ENCODE measurements at regions not wholly inside any gene's neighbourhood (a gene's known extent, or its start where the extent isn't known, plus 50 kb on each side); places are given as distances from the start of the nearest gene placed in this dataset.

- no peak for TF ChIP-seq FOXP2 (optimal IDR thresholded peaks at IDR 0.05; ENCODE audit: borderline replicate concordance, extremely low read depth, extremely low read length, insufficient read depth)
- no peak for TF ChIP-seq TAF1 (IDR thresholded peaks at IDR 0.05; ENCODE audit: borderline replicate concordance, insufficient read depth, low read length)
- no peak for TF ChIP-seq REST (IDR thresholded peaks at IDR 0.05; ENCODE audit: insufficient read depth in 1 of 2, low read depth in 2 of 2, low read length in 2 of 2)
- TF ChIP-seq POLR2AphosphoS5 (IDR thresholded peaks at IDR 0.05; ENCODE audit: low read depth, low read length), result no peak
- TF ChIP-seq SIN3A (IDR thresholded peaks at IDR 0.05; ENCODE audit: borderline replicate concordance, insufficient read depth, low read length), result no peak
Observed at GRCh38 chr6:81242624-81243023, 509.9 kb downstream of the TENT5A start.

- no peak for TF ChIP-seq TAF1 (IDR thresholded peaks at IDR 0.05; ENCODE audit: borderline replicate concordance, insufficient read depth, low read length)
- TF ChIP-seq POLR2AphosphoS5 (IDR thresholded peaks at IDR 0.05; ENCODE audit: low read depth, low read length), result no peak
- no peak for TF ChIP-seq REST (IDR thresholded peaks at IDR 0.05; ENCODE audit: insufficient read depth in 1 of 2, low read depth in 2 of 2, low read length in 2 of 2)
- TF ChIP-seq FOXP2 (optimal IDR thresholded peaks at IDR 0.05; ENCODE audit: borderline replicate concordance, extremely low read depth, extremely low read length, insufficient read depth), result no peak
- no peak for TF ChIP-seq SIN3A (IDR thresholded peaks at IDR 0.05; ENCODE audit: borderline replicate concordance, insufficient read depth, low read length)
Observed at GRCh38 chr6:81241126-81242041, 511.1 kb downstream of the TENT5A start.

GRCh38 chr6:81238390-81238789 is 514.1 kb downstream of the TENT5A start:
- TF ChIP-seq TAF1 (IDR thresholded peaks at IDR 0.05; ENCODE audit: borderline replicate concordance, insufficient read depth, low read length) (no peak), POLR2AphosphoS5 (IDR thresholded peaks at IDR 0.05; ENCODE audit: low read depth, low read length) (no peak), SIN3A (IDR thresholded peaks at IDR 0.05; ENCODE audit: borderline replicate concordance, insufficient read depth, low read length) (no peak), FOXP2 (optimal IDR thresholded peaks at IDR 0.05; ENCODE audit: borderline replicate concordance, extremely low read depth, extremely low read length, insufficient read depth) (no peak), REST (IDR thresholded peaks at IDR 0.05; ENCODE audit: insufficient read depth in 1 of 2, low read depth in 2 of 2, low read length in 2 of 2) (no peak)

- TF ChIP-seq SIN3A (IDR thresholded peaks at IDR 0.05; ENCODE audit: borderline replicate concordance, insufficient read depth, low read length) (no peak), TAF1 (IDR thresholded peaks at IDR 0.05; ENCODE audit: borderline replicate concordance, insufficient read depth, low read length) (no peak)
Observed at GRCh38 chr6:81237226-81237625, 515.3 kb downstream of the TENT5A start.

GRCh38 chr6:81235512-81235911 is 517.0 kb downstream of the TENT5A start:
- TF ChIP-seq FOXP2 (optimal IDR thresholded peaks at IDR 0.05; ENCODE audit: borderline replicate concordance, extremely low read depth, extremely low read length, insufficient read depth) (no peak), REST (IDR thresholded peaks at IDR 0.05; ENCODE audit: insufficient read depth in 1 of 2, low read depth in 2 of 2, low read length in 2 of 2) (no peak), TAF1 (IDR thresholded peaks at IDR 0.05; ENCODE audit: borderline replicate concordance, insufficient read depth, low read length) (no peak), SIN3A (IDR thresholded peaks at IDR 0.05; ENCODE audit: borderline replicate concordance, insufficient read depth, low read length) (no peak), POLR2AphosphoS5 (IDR thresholded peaks at IDR 0.05; ENCODE audit: low read depth, low read length) (no peak)

Data from PFSK-1 (cell line).